Uterus (tissue), 3 donors: ENCODE measurements at regions not wholly inside any gene's neighbourhood (a gene's known extent, or its start where the extent isn't known, plus 50 kb on each side); places are given as distances from the start of the nearest gene placed in this dataset.
A peak's percentile ranks its signal among the peaks of the same experiment; 100 is the strongest.

ENCODE experiments used
- DNase-seq, 2 donors: peaks; one replicate each; pipeline ENCODE4 v3.0.0-alpha.2; 2019 to 2020
- H3K27ac ChIP-seq, 2 donors: fragments of 200-600 bp; sonication (generic); 1 replicate in 1 of 2; 2 replicates in 1 of 2; pipeline ENCODE4 v1.5.1; 2016 to 2018
- H3K27me3 ChIP-seq, 2 donors: fragments of 200-600 bp; sonication (generic); one replicate each; pipeline ENCODE4 v1.5.1; 2018 to 2019; ENCODE audit warnings: control low read depth in 1 of 2
- H3K36me3 ChIP-seq, 2 donors: fragments of 200-600 bp; sonication (generic); one replicate each; pipeline ENCODE4 v1.5.1; 2019; ENCODE audit warnings: control low read depth in 1 of 2
- H3K4me1 ChIP-seq, 2 donors: fragments of 200-600 bp; sonication (generic); one replicate each; pipeline ENCODE4 v1.5.1; 2018 to 2019; ENCODE audit warnings: control low read depth in 1 of 2
- H3K4me3 ChIP-seq, 2 donors: fragments of 200-600 bp; sonication (generic); 1 replicate in 1 of 2; 2 replicates in 1 of 2; pipeline ENCODE4 v1.5.1; 2018 to 2019; ENCODE audit warnings: mild to moderate bottlenecking in 1 of 2
- H3K9me3 ChIP-seq, 2 donors: fragments of 200-600 bp; sonication (generic); one replicate each; pipeline ENCODE4 v1.5.1; 2019; ENCODE audit warnings: control low read depth in 1 of 2
- POLR2A ChIP-seq, 2 donors: fragments of 450-650 bp; IDR thresholded peaks; one replicate each; pipeline ENCODE4 v1.6.1; 2016; ENCODE audit warnings: antibody characterized with exemption in 2 of 2, mild to moderate bottlenecking in 1 of 2, moderate library complexity in 1 of 2
- intact Hi-C: fragments of 100-400 bp; cut with DNase I; formaldehyde crosslinking; loops from one replicate; pipeline ENCODE4 v1.15.1; 2023; ENCODE audit warnings: low total_unique reads
- TF ChIP-seq, protein P1 (sequence below), 4 experiments: fragments of 200-600 bp in 2 of 4; fragments of 450-650 bp in 2 of 4; sonication (generic) in 2 of 4; IDR thresholded peaks; one replicate each; pipeline ENCODE4 v1.5.1; 2016 to 2019; ENCODE audit warnings: antibody characterized with exemption in 4 of 4, mild to moderate bottlenecking in 2 of 4, moderate library complexity in 1 of 4
- donor health status: DM: yes; HTN: yes; CAD: no.

DNA sequence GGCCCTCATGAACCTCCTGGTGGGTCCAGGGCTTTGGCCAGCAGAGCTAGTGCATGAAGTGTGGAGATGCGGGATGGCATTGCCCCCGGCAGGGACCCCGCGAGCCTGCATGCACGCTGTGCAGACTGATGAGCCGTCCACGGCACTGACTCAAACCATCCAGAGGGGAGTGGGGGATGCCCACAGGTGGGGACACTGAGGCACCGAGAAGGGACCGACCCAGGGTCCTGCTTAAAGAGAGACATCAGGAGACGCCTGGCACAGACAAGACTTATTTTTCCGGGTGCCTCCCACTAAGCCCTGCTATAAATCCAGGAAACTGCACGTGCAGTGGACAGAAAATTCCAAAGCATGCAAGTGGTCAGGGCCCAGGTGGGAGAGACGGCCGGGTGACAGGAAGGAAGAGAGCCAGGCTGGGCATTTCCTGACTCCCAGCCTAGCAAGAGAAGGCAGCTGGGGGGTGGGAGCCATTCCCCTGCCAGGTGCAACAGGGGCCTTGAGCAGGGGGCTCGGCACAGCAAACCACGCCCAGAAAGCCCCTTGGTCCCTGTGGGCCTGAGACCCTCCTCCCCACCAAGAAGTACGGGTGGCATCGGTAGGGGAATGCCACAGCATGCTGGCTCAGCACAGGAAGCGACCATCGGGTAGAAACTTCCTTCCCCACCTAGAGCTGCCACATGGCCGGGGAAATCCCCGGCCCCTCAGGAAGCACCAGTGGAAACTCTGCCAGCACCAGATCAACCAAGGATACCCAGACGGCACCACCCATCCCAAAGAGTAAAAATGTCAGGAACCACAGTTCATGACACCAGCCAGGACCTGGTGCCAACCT lies 91.5 kb downstream of the FOXL3 start:
- Histone ChIP-seq H3K27me3 (no peaks in the 10 kb centered on the region), H3K4me3 (no peak overlapping the region), H3K27ac (no peak overlapping the region), H3K9me3 (no peaks in the 10 kb centered on the region), H3K36me3 (no peaks in the 10 kb centered on the region), H3K4me1 (no peaks in the 10 kb centered on the region)
- DNase-seq: peak; percentile 9 to 15
- intact Hi-C loops: no loop called here
- TF ChIP-seq, protein P1, sequence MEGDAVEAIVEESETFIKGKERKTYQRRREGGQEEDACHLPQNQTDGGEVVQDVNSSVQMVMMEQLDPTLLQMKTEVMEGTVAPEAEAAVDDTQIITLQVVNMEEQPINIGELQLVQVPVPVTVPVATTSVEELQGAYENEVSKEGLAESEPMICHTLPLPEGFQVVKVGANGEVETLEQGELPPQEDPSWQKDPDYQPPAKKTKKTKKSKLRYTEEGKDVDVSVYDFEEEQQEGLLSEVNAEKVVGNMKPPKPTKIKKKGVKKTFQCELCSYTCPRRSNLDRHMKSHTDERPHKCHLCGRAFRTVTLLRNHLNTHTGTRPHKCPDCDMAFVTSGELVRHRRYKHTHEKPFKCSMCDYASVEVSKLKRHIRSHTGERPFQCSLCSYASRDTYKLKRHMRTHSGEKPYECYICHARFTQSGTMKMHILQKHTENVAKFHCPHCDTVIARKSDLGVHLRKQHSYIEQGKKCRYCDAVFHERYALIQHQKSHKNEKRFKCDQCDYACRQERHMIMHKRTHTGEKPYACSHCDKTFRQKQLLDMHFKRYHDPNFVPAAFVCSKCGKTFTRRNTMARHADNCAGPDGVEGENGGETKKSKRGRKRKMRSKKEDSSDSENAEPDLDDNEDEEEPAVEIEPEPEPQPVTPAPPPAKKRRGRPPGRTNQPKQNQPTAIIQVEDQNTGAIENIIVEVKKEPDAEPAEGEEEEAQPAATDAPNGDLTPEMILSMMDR (IDR thresholded peaks at IDR 0.05): no peak
- TF ChIP-seq POLR2A (IDR thresholded peaks at IDR 0.05): no peak

DNA sequence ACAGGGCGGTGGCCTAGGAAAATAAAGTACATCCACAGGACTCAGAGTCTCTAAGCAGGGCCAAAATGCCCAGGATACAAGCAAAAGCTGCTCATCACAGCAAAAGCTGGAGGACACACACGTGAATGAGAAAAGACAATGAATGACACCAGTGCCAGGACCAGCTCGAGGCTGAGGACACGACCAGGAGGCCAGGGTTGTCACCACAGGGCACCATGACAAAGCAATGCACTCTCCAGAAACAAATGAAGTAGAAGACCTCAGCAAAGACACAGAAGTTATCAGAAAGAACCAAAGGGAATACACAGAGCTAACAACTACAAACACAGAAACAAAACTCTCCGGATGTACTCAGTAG lies 92.1 kb downstream of the FOXL3 start:
- TF ChIP-seq, protein P1 (IDR thresholded peaks at IDR 0.05): no peak
- no peaks in the 10 kb centered on the region for H3K9me3 ChIP-seq
- intact Hi-C loops: no loop called here
- H3K4me1 ChIP-seq: no peaks in the 10 kb centered on the region
- H3K27me3 ChIP-seq: no peaks in the 10 kb centered on the region
- no peak for DNase-seq
- H3K36me3 ChIP-seq: no peaks in the 10 kb centered on the region
- no peak overlapping the region for H3K4me3 ChIP-seq
- H3K27ac ChIP-seq: no peak overlapping the region

DNA sequence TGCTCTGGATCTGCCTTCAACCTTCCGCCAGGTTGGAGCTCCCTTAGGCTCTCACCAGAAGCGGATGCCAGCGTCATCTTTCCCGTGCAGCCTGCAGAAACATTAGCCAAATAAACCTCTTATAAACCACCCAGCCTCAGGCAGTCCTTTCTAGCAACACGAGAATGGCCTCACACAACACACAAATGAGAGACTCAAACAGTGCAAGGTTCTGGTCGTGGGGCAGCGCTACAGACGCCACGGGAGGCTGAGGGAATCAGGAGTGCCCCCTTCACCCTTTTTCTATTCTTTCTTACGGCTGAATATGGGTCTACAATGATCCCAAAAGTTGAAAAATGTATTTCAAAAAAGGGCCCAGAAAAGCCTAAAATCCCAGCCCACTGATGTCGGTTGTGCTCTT lies 96.4 kb downstream of the FOXL3 start:
- Histone ChIP-seq H3K4me1 (no peaks in the 10 kb centered on the region), H3K36me3 (no peaks in the 10 kb centered on the region), H3K27ac (no peak overlapping the region), H3K9me3 (no peaks in the 10 kb centered on the region), H3K27me3 (no peaks in the 10 kb centered on the region), H3K4me3 (no peak overlapping the region)
- TF ChIP-seq, protein P1 (IDR thresholded peaks at IDR 0.05): no peak
- TF ChIP-seq POLR2A (IDR thresholded peaks at IDR 0.05): no peak
- intact Hi-C loops: no loop called here
- DNase-seq: peak in 1 of 2 donors; percentile 3

DNA sequence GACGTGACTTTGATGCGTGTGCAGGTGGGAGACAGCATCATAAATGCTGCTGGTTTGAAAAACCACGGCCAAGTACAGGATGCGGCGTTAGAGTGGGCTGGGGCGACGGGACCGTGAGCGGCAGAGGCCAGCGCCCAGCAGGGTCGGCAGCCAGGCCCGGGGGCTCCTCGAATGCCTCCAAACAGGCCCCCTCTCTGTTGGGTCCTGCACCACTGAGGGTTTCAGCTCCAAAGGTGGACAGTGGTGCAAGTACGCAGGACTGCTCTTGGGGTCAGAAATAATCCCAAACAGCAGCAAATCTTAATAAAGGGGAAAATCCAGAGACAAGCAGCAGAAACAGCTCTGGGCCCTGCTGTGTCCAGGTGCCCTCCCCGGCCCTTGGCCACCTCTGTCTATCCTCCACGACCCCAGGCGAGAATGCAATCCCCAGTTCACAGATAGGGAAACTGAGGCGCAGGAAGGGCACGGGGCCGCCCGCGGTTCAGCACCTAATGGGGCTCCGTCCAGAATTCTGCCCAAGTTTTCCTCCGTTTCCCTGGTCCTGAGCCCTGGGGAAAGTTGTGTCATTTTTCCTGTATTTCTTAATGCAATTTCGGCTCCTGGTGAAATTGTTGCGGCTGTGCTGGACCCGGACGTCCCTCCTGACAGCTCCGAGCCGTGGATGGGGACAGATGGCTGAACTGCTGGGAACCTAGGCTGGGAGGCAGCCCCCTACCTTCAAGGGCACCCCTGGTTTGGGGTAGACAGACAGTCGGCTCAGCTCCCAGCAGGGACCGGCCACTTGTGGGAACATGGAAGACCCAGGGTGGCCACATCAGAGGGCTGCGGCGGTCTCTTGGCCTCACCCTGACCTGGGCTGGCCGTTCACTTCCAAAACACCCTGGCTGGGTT lies 97.4 kb downstream of the FOXL3 start:
- TF ChIP-seq POLR2A (IDR thresholded peaks at IDR 0.05): no peak
- TF ChIP-seq, protein P1 (IDR thresholded peaks at IDR 0.05): no peak
- peak in 1 of 2 donors; percentile 2 for DNase-seq
- Histone ChIP-seq H3K4me1 (no peaks in the 10 kb centered on the region), H3K4me3 (no peak overlapping the region), H3K27me3 (no peaks in the 10 kb centered on the region), H3K27ac (no peak overlapping the region), H3K36me3 (no peaks in the 10 kb centered on the region), H3K9me3 (no peaks in the 10 kb centered on the region)
- intact Hi-C loops: no loop called here
